ENCODE measurements at regions not wholly inside any gene's neighbourhood (a gene's known extent, or its start where the extent isn't known, plus 50 kb on each side); places are given as distances from the start of the nearest gene placed in this dataset.

DNA sequence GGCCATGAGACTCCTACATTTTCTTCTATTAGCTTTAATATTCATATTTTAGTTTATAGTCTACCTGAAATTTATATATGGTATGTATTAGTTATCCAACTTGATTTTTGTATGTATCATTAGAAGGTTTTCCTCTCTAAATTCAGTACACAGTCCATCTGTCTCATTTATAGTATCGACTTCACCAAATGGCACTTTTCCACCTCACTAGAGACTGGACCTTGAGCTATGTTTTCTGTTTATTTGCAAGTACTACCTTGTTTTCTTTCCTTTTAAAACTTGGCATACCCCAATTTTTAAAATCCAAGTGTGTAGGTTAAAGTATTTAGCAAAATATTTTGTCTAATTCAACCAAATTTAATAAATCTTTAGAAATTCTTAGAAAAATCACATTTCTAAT lies 1137.5 kb downstream of the NSUN3 start (continued):
- TF ChIP-seq, protein P1, sequence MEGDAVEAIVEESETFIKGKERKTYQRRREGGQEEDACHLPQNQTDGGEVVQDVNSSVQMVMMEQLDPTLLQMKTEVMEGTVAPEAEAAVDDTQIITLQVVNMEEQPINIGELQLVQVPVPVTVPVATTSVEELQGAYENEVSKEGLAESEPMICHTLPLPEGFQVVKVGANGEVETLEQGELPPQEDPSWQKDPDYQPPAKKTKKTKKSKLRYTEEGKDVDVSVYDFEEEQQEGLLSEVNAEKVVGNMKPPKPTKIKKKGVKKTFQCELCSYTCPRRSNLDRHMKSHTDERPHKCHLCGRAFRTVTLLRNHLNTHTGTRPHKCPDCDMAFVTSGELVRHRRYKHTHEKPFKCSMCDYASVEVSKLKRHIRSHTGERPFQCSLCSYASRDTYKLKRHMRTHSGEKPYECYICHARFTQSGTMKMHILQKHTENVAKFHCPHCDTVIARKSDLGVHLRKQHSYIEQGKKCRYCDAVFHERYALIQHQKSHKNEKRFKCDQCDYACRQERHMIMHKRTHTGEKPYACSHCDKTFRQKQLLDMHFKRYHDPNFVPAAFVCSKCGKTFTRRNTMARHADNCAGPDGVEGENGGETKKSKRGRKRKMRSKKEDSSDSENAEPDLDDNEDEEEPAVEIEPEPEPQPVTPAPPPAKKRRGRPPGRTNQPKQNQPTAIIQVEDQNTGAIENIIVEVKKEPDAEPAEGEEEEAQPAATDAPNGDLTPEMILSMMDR (IDR thresholded peaks at IDR 0.05 in 2 of 3, conservative IDR thresholded peaks at IDR 0.05 in 1 of 3; ENCODE audit: insufficient read depth in 2 of 3, low read depth in 1 of 3, low read length in 3 of 3), result no peak

DNA sequence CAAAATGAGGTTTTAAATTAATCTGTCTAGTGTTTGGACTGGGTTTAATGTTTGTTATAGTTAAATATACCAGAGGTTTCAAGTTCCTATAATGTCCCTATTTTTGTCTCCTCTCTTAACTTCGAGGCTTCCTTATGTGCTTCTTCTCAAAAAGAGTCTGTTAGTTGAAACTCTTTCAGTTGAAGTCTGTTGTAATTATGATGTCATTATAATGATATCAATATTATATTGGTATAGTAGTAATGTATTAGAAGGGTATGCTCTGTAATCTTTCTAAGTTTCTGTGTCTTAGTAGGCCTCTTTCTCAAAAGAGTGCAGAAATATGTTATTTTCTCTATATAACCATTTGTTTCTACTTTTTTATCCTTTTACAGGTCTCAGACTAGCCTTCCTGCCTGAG lies 1148.0 kb downstream of the NSUN3 start:
- no peaks in the 10 kb centered on the region for H3K36me3 ChIP-seq (ENCODE audit: control insufficient read depth, insufficient read depth, low read length)
- H3K27me3 ChIP-seq (ENCODE audit: control insufficient read depth in 2 of 2, insufficient read depth in 2 of 2, low read length in 2 of 2), result no peaks in the 10 kb centered on the region
- no peak overlapping the region for H3K9ac ChIP-seq (ENCODE audit: insufficient read depth in 1 of 2, low read depth in 2 of 2, low read length in 2 of 2)
- intact Hi-C loops (cut with micrococcal nuclease), result no loop called here
- no peaks in the 10 kb centered on the region for H3K79me2 ChIP-seq (ENCODE audit: control insufficient read depth, insufficient read depth, low read length)
- no peaks in the 10 kb centered on the region for H3K9me1 ChIP-seq (ENCODE audit: control insufficient read depth, insufficient read depth, low read length)
- H3K4me3 ChIP-seq, result no peak overlapping the region
- no peak overlapping the region for H3K27ac ChIP-seq (ENCODE audit: extremely low read depth, low read depth, low read length)
- CTCF ChIA-PET (ENCODE audit: low intra/inter-chr PET ratio), result no interaction called here
- no peaks in the 10 kb centered on the region for H3K9me3 ChIP-seq (replicated peaks; ENCODE audit: control insufficient read depth, insufficient read depth, low read depth, low read length)
- 9% methylated on average over 1 of the region's 1 CpG for WGBS (ENCODE audit: insufficient coverage, low coverage, missing lambda C conversion rate)
- ATAC-seq (no peak), FAIRE-seq (no peak), DNase-seq (ENCODE audit: extremely low read depth in 1 of 4, low spot score in 3 of 4) (no peak)
- no peak overlapping the region for H3K4me2 ChIP-seq (ENCODE audit: insufficient read depth, low read length)
- no peaks in the 10 kb centered on the region for H3K4me1 ChIP-seq (replicated peaks in 1 of 2; ENCODE audit: control insufficient read depth in 2 of 2, insufficient read depth in 2 of 2, low read length in 2 of 2)
- in situ Hi-C loops (cut with MboI), result no loop called here
- H2AFZ ChIP-seq (ENCODE audit: low read depth, low read length), result no peak overlapping the region
- no peaks in the 10 kb centered on the region for H4K20me1 ChIP-seq (replicated peaks; ENCODE audit: control insufficient read depth, insufficient read depth, low read length)
- no TSS peak for BruUV-seq (replicated peaks)
- POLR2A ChIA-PET, result no interaction called here
- no peak for TF ChIP-seq FOXJ2 (tag; IDR thresholded peaks at IDR 0.05)
- TF ChIP-seq, protein P2, sequence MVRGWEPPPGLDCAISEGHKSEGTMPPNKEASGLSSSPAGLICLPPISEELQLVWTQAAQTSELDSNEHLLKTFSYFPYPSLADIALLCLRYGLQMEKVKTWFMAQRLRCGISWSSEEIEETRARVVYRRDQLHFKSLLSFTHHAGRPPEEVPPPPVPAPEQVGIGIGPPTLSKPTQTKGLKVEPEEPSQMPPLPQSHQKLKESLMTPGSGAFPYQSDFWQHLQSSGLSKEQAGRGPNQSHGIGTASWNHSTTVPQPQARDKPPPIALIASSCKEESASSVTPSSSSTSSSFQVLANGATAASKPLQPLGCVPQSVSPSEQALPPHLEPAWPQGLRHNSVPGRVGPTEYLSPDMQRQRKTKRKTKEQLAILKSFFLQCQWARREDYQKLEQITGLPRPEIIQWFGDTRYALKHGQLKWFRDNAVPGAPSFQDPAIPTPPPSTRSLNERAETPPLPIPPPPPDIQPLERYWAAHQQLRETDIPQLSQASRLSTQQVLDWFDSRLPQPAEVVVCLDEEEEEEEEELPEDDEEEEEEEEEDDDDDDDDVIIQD (CRISPR knock-in tag; IDR thresholded peaks at IDR 0.05), result no peak
- no peak for TF ChIP-seq RAD21 (CRISPR knock-in tag; conservative IDR thresholded peaks at IDR 0.05 in 1 of 2, IDR thresholded peaks at IDR 0.05 in 1 of 2)
- no peak for TF ChIP-seq ARID2 (IDR thresholded peaks at IDR 0.05)
- no peak for TF ChIP-seq ZNF197 (CRISPR knock-in tag; IDR thresholded peaks at IDR 0.05; ENCODE audit: low read depth)
- TF ChIP-seq ZNF384 (IDR thresholded peaks at IDR 0.05; ENCODE audit: low read depth, low read length), result no peak

Measured in K562 (cell line).